Left lung (tissue), 4 donors: ENCODE measurements at regions not wholly inside any gene's neighbourhood (a gene's known extent, or its start where the extent isn't known, plus 50 kb on each side); places are given as distances from the start of the nearest gene placed in this dataset.
"Not testable (repeated sequence)": the region's sequence is repeated elsewhere in the genome, so short reads cannot be mapped to it uniquely, and the experiment has no call there.

Source experiments
- ATAC-seq: fragments of 200-7000 bp; cut with Tn5 transposase; one replicate; pipeline ENCODE4 v1.9.1; 2020; ENCODE audit warnings: moderate library complexity
- DNase-seq, 4 donors: peaks; one replicate each; pipeline ENCODE4 v3.0.0-alpha.2; 2013 to 2020
- H3K27ac ChIP-seq, 2 donors: fragments of 200-600 bp; sonication (generic) in 1 of 2; one replicate each; pipeline versions ENCODE4 v1.5.0 to v1.8.0; 2020 to 2021
- H3K27me3 ChIP-seq, 2 donors: fragments of 200-600 bp; sonication (generic) in 1 of 2; one replicate each; pipeline versions ENCODE4 v1.5.0 to v1.8.0; 2020 to 2021
- H3K36me3 ChIP-seq, 2 donors: fragments of 200-600 bp; sonication (generic) in 1 of 2; one replicate each; pipeline versions ENCODE4 v1.5.0 to v1.8.0; 2020 to 2021
- H3K4me1 ChIP-seq, 2 donors: fragments of 200-600 bp; one replicate each; pipeline ENCODE4 v1.8.0; 2021
- H3K4me3 ChIP-seq, 2 donors: fragments of 200-600 bp; sonication (generic) in 1 of 2; one replicate each; pipeline versions ENCODE4 v1.5.0 to v1.8.0; 2020 to 2021; ENCODE audit warnings: mild to moderate bottlenecking in 1 of 2
- H3K9me3 ChIP-seq, 2 donors: fragments of 200-600 bp; sonication (generic) in 1 of 2; one replicate each; pipeline versions ENCODE4 v1.5.0 to v1.8.0; 2020 to 2021
- intact Hi-C, 2 donors: fragments of 100-400 bp; cut with DNase I; formaldehyde crosslinking; loops; one replicate each; pipeline versions ENCODE4 v1.11.2 to v1.14.2; 2022
- TF ChIP-seq, protein P1 (sequence below), 2 donors: fragments of 200-600 bp; sonication (generic) in 1 of 2; IDR thresholded peaks; one replicate each; pipeline versions ENCODE4 v1.5.0 to v1.8.0; 2021; ENCODE audit warnings: antibody characterized with exemption in 2 of 2
- donor health status: DM: no; HTN: yes; CAD: no.
- donor health status: DM: no; HTN: no; CAD: no.

DNA sequence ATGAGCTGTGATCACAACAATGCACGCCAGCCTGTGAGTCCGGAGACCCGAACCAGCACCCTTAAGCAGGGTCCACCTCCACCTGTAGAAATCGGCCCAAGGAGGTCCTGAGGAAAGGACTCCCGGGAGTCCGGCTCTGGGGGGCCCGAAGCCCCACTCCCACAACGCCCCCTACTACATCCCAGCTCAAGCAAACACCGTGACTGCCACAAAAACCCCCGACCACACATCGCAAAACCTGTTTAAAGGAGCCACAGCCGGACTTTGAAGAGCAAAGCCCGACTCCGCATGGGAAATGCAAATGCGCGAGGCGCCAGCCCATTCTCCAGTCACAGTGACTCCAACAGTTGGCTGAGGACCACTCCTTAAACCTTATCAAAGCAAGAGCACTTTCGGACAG lies 682.4 kb downstream of the KCNJ18 start:
- TF ChIP-seq, protein P1, sequence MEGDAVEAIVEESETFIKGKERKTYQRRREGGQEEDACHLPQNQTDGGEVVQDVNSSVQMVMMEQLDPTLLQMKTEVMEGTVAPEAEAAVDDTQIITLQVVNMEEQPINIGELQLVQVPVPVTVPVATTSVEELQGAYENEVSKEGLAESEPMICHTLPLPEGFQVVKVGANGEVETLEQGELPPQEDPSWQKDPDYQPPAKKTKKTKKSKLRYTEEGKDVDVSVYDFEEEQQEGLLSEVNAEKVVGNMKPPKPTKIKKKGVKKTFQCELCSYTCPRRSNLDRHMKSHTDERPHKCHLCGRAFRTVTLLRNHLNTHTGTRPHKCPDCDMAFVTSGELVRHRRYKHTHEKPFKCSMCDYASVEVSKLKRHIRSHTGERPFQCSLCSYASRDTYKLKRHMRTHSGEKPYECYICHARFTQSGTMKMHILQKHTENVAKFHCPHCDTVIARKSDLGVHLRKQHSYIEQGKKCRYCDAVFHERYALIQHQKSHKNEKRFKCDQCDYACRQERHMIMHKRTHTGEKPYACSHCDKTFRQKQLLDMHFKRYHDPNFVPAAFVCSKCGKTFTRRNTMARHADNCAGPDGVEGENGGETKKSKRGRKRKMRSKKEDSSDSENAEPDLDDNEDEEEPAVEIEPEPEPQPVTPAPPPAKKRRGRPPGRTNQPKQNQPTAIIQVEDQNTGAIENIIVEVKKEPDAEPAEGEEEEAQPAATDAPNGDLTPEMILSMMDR (IDR thresholded peaks at IDR 0.05): no peak
- H3K9me3 ChIP-seq: peaks cover 0 to 31% of the 10 kb centered on the region in 2 donors
- no peak for DNase-seq
- no peaks in the 10 kb centered on the region for H3K36me3 ChIP-seq
- intact Hi-C loops: no loop called here
- H3K27ac ChIP-seq: no peak overlapping the region
- H3K4me1 ChIP-seq: no peaks in the 10 kb centered on the region
- H3K4me3 ChIP-seq: no peak overlapping the region
- no peak for ATAC-seq
- no peaks in the 10 kb centered on the region for H3K27me3 ChIP-seq

DNA sequence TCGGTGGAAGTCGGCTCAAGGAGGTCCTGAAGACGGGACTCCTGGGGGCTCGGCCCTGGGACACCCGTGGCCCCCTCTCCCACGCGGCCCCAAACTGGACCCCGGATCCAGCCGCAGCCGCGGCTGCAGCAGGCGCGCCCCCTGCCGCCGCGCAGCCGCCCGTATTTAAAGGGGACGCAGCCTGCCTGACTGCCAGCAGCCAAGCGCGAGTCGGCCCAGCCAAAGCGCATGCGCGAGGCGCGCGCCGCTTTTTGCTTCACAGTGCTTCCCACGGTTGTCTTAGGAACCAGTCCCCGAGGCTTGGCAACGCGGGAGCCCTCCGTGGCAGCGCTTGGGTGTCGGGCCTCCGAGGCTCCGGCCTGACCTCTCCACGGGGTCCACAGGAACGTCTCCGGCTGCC lies 684.4 kb downstream of the KCNJ18 start:
- DNase-seq, ATAC-seq, H3K4me1 ChIP-seq, H3K27ac ChIP-seq, H3K36me3 ChIP-seq, H3K4me3 ChIP-seq, intact Hi-C loops, H3K27me3 ChIP-seq: not testable (repeated sequence)
- peaks cover 0 to 20% of the 10 kb centered on the region in 2 donors for H3K9me3 ChIP-seq

DNA sequence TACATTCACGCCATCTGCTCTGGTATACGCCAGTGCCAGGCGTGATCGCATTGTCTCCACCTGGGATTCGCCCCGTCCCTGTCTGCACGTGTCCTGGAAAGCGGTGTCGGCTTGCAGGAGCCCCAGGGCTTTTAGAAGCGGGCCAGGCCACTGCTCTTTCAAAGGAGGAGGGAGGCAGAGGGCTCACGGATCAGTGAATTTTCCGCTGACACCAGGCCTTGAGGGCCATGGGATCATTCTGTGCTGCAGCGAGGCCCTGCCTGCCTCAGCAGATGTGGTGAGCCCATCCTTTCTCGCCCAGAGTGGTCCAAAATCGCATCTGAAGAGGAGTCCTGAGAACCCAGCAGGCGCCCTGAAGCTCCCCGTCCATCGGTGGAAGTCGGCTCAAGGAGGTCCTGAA lies 686.4 kb downstream of the KCNJ18 start:
- ATAC-seq, intact Hi-C loops, DNase-seq, H3K4me3 ChIP-seq, H3K27me3 ChIP-seq, H3K36me3 ChIP-seq, H3K4me1 ChIP-seq, H3K27ac ChIP-seq, H3K9me3 ChIP-seq: not testable (repeated sequence)

DNA sequence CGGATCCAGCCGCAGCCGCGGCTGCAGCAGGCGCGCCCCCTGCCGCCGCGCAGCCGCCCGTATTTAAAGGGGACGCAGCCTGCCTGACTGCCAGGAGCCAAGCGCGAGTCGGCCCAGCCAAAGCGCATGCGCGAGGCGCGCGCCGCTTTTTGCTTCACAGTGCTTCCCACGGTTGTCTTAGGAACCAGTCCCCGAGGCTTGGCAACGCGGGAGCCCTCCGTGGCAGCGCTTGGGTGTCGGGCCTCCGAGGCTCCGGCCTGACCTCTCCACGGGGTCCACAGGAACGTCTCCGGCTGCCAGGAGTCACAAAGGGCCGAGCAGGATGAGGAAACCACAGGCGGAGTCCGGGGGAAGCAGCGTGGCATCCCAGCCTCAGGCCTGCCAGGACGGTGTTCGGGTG lies 689.3 kb downstream of the KCNJ18 start:
- H3K27ac ChIP-seq, H3K27me3 ChIP-seq, ATAC-seq, H3K4me3 ChIP-seq, H3K36me3 ChIP-seq, intact Hi-C loops, H3K4me1 ChIP-seq, DNase-seq, H3K9me3 ChIP-seq: not testable (repeated sequence)

DNA sequence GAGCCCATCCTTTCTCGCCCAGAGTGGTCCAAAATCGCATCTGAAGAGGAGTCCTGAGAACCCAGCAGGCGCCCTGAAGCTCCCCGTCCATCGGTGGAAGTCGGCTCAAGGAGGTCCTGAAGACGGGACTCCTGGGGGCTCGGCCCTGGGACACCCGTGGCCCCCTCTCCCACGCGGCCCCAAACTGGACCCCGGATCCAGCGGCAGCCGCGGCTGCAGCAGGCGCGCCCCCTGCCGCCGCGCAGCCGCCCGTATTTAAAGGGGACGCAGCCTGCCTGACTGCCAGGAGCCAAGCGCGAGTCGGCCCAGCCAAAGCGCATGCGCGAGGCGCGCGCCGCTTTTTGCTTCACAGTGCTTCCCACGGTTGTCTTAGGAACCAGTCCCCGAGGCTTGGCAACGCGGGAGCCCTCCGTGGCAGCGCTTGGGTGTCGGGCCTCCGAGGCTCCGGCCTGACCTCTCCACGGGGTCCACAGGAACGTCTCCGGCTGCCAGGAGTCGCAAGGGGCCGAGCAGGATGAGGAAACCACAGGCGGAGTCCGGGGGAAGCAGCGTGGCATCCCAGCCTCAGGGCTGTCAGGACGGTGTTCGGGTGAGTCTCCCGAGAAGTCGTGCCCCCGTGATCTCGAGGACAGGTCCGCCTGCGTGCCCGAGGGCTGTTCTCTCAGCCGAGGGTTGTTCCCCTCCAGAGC lies 691.6 kb downstream of the KCNJ18 start:
- H3K27me3 ChIP-seq, H3K9me3 ChIP-seq, H3K27ac ChIP-seq, DNase-seq, intact Hi-C loops, ATAC-seq, H3K4me1 ChIP-seq, H3K4me3 ChIP-seq, H3K36me3 ChIP-seq: not testable (repeated sequence)

DNA sequence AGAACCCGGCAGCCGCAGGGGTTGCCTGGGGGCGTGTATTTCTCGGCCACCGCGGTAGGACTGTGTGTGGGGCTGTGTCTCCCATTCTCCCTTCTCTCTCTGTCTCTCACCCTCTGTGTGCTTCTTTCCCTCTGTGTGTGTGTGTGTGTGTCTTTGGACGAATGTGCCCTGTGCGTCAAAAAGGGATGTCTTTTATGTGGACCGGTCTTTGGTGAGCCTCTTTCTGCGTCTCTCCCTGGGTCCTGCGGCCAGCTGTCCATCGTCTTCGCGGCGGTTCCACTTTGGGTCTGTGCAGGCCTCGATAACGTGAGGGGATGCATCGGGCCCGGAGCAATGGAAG lies 692.1 kb downstream of the KCNJ18 start:
- H3K36me3 ChIP-seq, DNase-seq, H3K4me1 ChIP-seq, ATAC-seq, H3K9me3 ChIP-seq, H3K4me3 ChIP-seq, intact Hi-C loops, H3K27me3 ChIP-seq, H3K27ac ChIP-seq: not testable (repeated sequence)

DNA sequence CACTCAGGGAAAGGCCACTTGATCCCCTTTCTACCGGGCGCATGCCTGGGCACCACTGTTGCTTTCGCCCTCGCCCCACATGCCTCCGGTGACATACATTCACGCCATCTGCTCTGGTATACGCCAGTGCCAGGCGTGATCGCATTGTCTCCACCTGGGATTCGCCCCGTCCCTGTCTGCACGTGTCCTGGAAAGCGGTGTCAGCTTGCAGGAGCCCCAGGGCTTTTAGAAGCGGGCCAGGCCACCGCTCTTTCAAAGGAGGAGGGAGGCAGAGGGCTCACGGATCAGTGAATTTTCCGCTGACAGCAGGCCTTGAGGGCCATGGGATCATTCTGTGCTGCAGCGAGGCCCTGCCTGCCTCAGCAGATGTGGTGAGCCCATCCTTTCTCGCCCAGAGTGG lies 706.1 kb downstream of the KCNJ18 start:
- H3K27me3 ChIP-seq, H3K4me3 ChIP-seq, ATAC-seq, H3K4me1 ChIP-seq, H3K9me3 ChIP-seq, intact Hi-C loops, H3K36me3 ChIP-seq, H3K27ac ChIP-seq, DNase-seq: not testable (repeated sequence)

DNA sequence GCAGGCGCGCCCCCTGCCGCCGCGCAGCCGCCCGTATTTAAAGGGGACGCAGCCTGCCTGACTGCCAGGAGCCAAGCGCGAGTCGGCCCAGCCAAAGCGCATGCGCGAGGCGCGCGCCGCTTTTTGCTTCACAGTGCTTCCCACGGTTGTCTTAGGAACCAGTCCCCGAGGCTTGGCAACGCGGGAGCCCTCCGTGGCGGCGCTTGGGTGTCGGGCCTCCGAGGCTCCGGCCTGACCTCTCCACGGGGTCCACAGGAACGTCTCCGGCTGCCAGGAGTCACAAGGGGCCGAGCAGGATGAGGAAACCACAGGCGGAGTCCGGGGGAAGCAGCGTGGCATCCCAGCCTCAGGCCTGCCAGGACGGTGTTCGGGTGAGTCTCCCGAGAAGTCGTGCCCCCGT lies 706.7 kb downstream of the KCNJ18 start:
- H3K27me3 ChIP-seq, H3K27ac ChIP-seq, H3K4me3 ChIP-seq, H3K9me3 ChIP-seq, H3K36me3 ChIP-seq, intact Hi-C loops, ATAC-seq, H3K4me1 ChIP-seq: not testable (repeated sequence)
- DNase-seq: peak in 1 of 4 donors; percentile 72

DNA sequence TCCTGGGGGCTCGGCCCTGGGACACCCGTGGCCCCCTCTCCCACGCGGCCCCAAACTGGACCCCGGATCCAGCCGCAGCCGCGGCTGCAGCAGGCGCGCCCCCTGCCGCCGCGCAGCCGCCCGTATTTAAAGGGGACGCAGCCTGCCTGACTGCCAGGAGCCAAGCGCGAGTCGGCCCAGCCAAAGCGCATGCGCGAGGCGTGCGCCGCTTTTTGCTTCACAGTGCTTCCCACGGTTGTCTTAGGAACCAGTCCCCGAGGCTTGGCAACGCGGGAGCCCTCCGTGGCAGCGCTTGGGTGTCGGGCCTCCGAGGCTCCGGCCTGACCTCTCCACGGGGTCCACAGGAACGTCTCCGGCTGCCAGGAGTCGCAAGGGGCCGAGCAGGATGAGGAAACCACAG lies 712.8 kb downstream of the KCNJ18 start:
- ATAC-seq, H3K4me1 ChIP-seq, H3K27ac ChIP-seq, H3K36me3 ChIP-seq, H3K4me3 ChIP-seq, intact Hi-C loops, H3K27me3 ChIP-seq, DNase-seq: not testable (repeated sequence)
- H3K9me3 ChIP-seq: peaks cover 0 to 17% of the 10 kb centered on the region in 2 donors
